GM23338 (cell line): ENCODE measurements at regions not wholly inside any gene's neighbourhood (a gene's known extent, or its start where the extent isn't known, plus 50 kb on each side); places are given as distances from the start of the nearest gene placed in this dataset.

ENCODE experiments used
- ATAC-seq: fragments of 200-7000 bp; cut with Tn5 transposase; 3 replicates; pipeline ENCODE4 v1.9.1; 2020
- DNase-seq: peaks from one replicate; pipeline ENCODE4 v3.0.0-alpha.2; 2015; ENCODE audit warnings: low spot score
- H2AFZ ChIP-seq: fragments of 200-600 bp; sonication (generic); 2 replicates; pipeline ENCODE4 v1.8.0; 2016; ENCODE audit warnings: antibody characterized with exemption, mild to moderate bottlenecking, moderate library complexity
- H3F3A ChIP-seq: fragments of 200-600 bp; sonication (generic); replicated peaks from 2 replicates; pipeline ENCODE4 v1.8.0; 2017; ENCODE audit warnings: antibody characterized with exemption, mixed run types, low read depth
- H3K27ac ChIP-seq: fragments of 200-600 bp; sonication (generic); 2 replicates; pipeline ENCODE4 v1.6.1; 2016; ENCODE audit warnings: low read depth
- H3K27me3 ChIP-seq: fragments of 200-600 bp; sonication (generic); 2 replicates; pipeline ENCODE4 v1.8.0; 2016; ENCODE audit warnings: mild to moderate bottlenecking, mixed run types, moderate library complexity; ENCODE audit not compliant: insufficient read depth
- H3K36me3 ChIP-seq: fragments of 200-600 bp; sonication (generic); 2 replicates; pipeline ENCODE4 v1.8.0; 2016; ENCODE audit warnings: mild to moderate bottlenecking; ENCODE audit not compliant: insufficient read depth
- H3K4me1 ChIP-seq: fragments of 200-600 bp; sonication (generic); 2 replicates; pipeline ENCODE4 v1.8.0; 2016; ENCODE audit warnings: mild to moderate bottlenecking, moderate library complexity; ENCODE audit not compliant: insufficient read depth
- H3K4me2 ChIP-seq: fragments of 200-600 bp; sonication (generic); 2 replicates; pipeline ENCODE4 v1.7.1; 2017; ENCODE audit warnings: mixed run types
- H3K4me3 ChIP-seq: fragments of 200-600 bp; sonication (generic); 2 replicates; pipeline ENCODE4 v1.6.1; 2016; ENCODE audit warnings: mixed run types
- H3K79me2 ChIP-seq: fragments of 200-600 bp; sonication (generic); replicated peaks from 2 replicates; pipeline ENCODE4 v1.8.0; 2017; ENCODE audit warnings: mild to moderate bottlenecking; ENCODE audit not compliant: insufficient read depth
- H3K9me2 ChIP-seq: fragments of 200-600 bp; sonication (generic); 2 replicates; pipeline ENCODE4 v1.8.0; 2017; ENCODE audit not compliant: insufficient read depth
- H4K20me1 ChIP-seq: fragments of 200-600 bp; sonication (generic); replicated peaks from 2 replicates; pipeline ENCODE4 v1.8.0; 2017; ENCODE audit warnings: mild to moderate bottlenecking; ENCODE audit not compliant: insufficient read depth
- H3K27ac Mint-ChIP-seq: 2 replicates; pipeline ENCODE4 v1.8.0; 2020; ENCODE audit warnings: inconsistent platforms, mild to moderate bottlenecking, moderate library complexity, mixed read lengths
- H3K27me3 Mint-ChIP-seq: 3 replicates; pipeline ENCODE4 v1.8.0; 2022; ENCODE audit warnings: low read depth, mild to moderate bottlenecking, moderate library complexity, mixed read lengths, inconsistent platforms; ENCODE audit not compliant: insufficient read depth, poor library complexity
- H3K36me3 Mint-ChIP-seq: 3 replicates; pipeline ENCODE4 v1.8.0; 2021; ENCODE audit warnings: low read depth, mild to moderate bottlenecking, inconsistent platforms, moderate library complexity, mixed read lengths
- H3K4me1 Mint-ChIP-seq: 3 replicates; pipeline ENCODE4 v1.8.0; 2020; ENCODE audit warnings: mild to moderate bottlenecking, inconsistent platforms, mixed read lengths
- H3K4me3 Mint-ChIP-seq: 3 replicates; pipeline ENCODE4 v1.8.0; 2021; ENCODE audit warnings: moderate library complexity, mild to moderate bottlenecking, inconsistent platforms, mixed read lengths
- H3K9me3 Mint-ChIP-seq: 3 replicates; pipeline ENCODE4 v1.8.0; 2020; ENCODE audit warnings: moderate library complexity, mild to moderate bottlenecking, inconsistent platforms, mixed read lengths
- CREB1 ChIP-seq: fragments of 250-450 bp; sonication (Bioruptor Pico); IDR thresholded peaks from 2 replicates; pipeline ENCODE4 v1.5.0; 2020; ENCODE audit warnings: low read depth, mild to moderate bottlenecking, moderate library complexity
- EZH2 ChIP-seq: fragments of 200-600 bp; sonication (generic); IDR thresholded peaks from one replicate; pipeline ENCODE4 v1.8.0; 2017; ENCODE audit warnings: antibody characterized with exemption, mild to moderate bottlenecking, low read depth; ENCODE audit not compliant: unreplicated experiment
- EZH2phosphoT487 ChIP-seq: fragments of 200-600 bp; sonication (generic); IDR thresholded peaks from one replicate; pipeline ENCODE4 v1.8.1; 2018; ENCODE audit warnings: antibody characterized with exemption; ENCODE audit not compliant: unreplicated experiment
- NANOG ChIP-seq: IDR thresholded peaks from 2 replicates; pipeline ENCODE4 v1.6.1; 2016; ENCODE audit warnings: antibody characterized with exemption, borderline replicate concordance
- POLR2AphosphoS5 ChIP-seq: IDR thresholded peaks from 2 replicates; pipeline ENCODE4 v1.6.1; 2016; ENCODE audit warnings: antibody characterized with exemption, low read depth
- ZNF114 ChIP-seq: fragments of 250-450 bp; sonication (Bioruptor Pico); IDR thresholded peaks from 2 replicates; pipeline ENCODE4 v1.5.0; 2020; ENCODE audit warnings: mild to moderate bottlenecking, moderate library complexity
- ZNF331 ChIP-seq: fragments of 250-450 bp; sonication (Bioruptor Pico); IDR thresholded peaks from 2 replicates; pipeline ENCODE4 v1.5.0; 2020; ENCODE audit warnings: low read depth, mild to moderate bottlenecking, moderate library complexity
- TF ChIP-seq, protein P1 (sequence below): fragments of 250-450 bp; sonication (Bioruptor Pico); IDR thresholded peaks from 2 replicates; pipeline ENCODE4 v1.5.0; 2020; ENCODE audit warnings: mild to moderate bottlenecking, moderate library complexity
- TF ChIP-seq, protein P2 (sequence below), 2 experiments: fragments of 200-600 bp in 1 of 2; sonication (generic) in 1 of 2; conservative IDR thresholded peaks; 2 replicates each; pipeline versions ENCODE4 v1.5.1 to v1.6.1; 2016 to 2017; ENCODE audit warnings: antibody characterized with exemption in 2 of 2, low read depth in 2 of 2, mild to moderate bottlenecking in 2 of 2, moderate library complexity in 1 of 2
- TF ChIP-seq, protein P3 (sequence below): IDR thresholded peaks from one replicate; pipeline ENCODE4 v1.6.1; 2018; ENCODE audit warnings: antibody characterized with exemption; ENCODE audit not compliant: unreplicated experiment

DNA sequence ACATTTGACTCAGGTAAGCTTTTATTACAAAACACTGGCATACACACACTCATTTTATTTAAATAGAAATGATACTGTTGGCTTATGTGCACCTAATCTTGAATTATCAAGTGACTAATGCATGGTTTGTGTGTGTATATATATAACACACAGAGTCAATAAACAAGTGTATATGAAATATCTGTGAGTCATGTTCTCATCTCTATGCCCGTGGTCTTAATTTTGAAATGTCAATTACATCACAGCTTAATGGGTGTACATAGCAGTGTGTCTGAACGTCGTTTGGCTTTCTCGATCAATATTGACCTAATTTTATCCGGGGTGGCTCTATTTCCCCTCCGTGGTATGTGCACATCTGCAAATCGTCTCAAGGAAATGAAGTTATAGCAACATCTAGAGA, 104.0 kb upstream of the ZFP64 start (continued):
- TF ChIP-seq, protein P1, sequence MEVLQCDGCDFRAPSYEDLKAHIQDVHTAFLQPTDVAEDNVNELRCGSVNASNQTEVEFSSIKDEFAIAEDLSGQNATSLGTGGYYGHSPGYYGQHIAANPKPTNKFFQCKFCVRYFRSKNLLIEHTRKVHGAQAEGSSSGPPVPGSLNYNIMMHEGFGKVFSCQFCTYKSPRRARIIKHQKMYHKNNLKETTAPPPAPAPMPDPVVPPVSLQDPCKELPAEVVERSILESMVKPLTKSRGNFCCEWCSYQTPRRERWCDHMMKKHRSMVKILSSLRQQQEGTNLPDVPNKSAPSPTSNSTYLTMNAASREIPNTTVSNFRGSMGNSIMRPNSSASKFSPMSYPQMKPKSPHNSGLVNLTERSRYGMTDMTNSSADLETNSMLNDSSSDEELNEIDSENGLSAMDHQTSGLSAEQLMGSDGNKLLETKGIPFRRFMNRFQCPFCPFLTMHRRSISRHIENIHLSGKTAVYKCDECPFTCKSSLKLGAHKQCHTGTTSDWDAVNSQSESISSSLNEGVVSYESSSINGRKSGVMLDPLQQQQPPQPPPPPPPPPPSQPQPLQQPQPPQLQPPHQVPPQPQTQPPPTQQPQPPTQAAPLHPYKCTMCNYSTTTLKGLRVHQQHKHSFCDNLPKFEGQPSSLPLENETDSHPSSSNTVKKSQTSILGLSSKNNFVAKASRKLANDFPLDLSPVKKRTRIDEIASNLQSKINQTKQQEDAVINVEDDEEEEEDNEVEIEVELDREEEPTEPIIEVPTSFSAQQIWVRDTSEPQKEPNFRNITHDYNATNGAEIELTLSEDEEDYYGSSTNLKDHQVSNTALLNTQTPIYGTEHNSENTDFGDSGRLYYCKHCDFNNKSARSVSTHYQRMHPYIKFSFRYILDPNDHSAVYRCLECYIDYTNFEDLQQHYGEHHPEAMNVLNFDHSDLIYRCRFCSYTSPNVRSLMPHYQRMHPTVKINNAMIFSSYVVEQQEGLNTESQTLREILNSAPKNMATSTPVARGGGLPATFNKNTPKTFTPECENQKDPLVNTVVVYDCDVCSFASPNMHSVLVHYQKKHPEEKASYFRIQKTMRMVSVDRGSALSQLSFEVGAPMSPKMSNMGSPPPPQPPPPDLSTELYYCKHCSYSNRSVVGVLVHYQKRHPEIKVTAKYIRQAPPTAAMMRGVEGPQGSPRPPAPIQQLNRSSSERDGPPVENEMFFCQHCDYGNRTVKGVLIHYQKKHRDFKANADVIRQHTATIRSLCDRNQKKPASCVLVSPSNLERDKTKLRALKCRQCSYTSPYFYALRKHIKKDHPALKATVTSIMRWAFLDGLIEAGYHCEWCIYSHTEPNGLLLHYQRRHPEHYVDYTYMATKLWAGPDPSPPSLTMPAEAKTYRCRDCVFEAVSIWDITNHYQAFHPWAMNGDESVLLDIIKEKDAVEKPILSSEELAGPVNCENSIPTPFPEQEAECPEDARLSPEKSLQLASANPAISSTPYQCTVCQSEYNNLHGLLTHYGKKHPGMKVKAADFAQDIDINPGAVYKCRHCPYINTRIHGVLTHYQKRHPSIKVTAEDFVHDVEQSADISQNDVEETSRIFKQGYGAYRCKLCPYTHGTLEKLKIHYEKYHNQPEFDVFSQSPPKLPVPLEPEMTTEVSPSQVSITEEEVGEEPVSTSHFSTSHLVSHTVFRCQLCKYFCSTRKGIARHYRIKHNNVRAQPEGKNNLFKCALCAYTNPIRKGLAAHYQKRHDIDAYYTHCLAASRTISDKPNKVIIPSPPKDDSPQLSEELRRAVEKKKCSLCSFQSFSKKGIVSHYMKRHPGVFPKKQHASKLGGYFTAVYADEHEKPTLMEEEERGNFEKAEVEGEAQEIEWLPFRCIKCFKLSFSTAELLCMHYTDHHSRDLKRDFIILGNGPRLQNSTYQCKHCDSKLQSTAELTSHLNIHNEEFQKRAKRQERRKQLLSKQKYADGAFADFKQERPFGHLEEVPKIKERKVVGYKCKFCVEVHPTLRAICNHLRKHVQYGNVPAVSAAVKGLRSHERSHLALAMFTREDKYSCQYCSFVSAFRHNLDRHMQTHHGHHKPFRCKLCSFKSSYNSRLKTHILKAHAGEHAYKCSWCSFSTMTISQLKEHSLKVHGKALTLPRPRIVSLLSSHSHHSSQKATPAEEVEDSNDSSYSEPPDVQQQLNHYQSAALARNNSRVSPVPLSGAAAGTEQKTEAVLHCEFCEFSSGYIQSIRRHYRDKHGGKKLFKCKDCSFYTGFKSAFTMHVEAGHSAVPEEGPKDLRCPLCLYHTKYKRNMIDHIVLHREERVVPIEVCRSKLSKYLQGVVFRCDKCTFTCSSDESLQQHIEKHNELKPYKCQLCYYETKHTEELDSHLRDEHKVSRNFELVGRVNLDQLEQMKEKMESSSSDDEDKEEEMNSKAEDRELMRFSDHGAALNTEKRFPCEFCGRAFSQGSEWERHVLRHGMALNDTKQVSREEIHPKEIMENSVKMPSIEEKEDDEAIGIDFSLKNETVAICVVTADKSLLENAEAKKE (CRISPR knock-in tag), result no peak
- no peak for TF ChIP-seq EZH2phosphoT487
- TF ChIP-seq, protein P2, sequence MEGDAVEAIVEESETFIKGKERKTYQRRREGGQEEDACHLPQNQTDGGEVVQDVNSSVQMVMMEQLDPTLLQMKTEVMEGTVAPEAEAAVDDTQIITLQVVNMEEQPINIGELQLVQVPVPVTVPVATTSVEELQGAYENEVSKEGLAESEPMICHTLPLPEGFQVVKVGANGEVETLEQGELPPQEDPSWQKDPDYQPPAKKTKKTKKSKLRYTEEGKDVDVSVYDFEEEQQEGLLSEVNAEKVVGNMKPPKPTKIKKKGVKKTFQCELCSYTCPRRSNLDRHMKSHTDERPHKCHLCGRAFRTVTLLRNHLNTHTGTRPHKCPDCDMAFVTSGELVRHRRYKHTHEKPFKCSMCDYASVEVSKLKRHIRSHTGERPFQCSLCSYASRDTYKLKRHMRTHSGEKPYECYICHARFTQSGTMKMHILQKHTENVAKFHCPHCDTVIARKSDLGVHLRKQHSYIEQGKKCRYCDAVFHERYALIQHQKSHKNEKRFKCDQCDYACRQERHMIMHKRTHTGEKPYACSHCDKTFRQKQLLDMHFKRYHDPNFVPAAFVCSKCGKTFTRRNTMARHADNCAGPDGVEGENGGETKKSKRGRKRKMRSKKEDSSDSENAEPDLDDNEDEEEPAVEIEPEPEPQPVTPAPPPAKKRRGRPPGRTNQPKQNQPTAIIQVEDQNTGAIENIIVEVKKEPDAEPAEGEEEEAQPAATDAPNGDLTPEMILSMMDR (conservative IDR thresholded peaks at IDR 0.05; ENCODE audit: low read depth in 2 of 2), result no peak
- no peak for TF ChIP-seq NANOG
- no peak for TF ChIP-seq ZNF114 (CRISPR knock-in tag)

DNA sequence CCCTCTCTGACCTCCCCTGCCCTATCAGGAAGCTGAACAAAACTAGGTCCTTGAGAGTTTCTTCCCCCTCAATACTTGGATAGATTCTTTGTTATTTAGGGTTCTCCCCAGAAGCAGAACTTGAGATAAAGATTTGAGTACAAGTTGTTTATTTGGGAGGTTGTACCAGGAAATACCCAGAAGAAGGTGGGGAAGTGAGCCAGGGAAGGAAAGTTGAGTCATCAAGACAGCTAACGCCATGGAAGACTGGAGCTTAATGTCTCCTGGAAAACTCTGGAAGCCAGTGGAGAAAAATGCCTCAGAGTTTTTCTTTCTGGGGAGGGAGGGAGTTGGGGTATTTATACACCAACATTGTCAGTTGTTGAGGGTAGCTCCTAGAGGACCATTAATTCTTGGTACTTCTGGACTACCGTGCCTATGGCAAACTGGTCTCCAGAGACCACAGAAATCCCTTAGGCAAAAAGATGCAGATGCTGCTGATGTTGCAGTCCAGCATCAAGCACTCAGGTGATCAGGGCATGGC, 102.6 kb upstream of the ZFP64 start:
- no peaks in the 10 kb centered on the region for H3K79me2 ChIP-seq
- H3K27me3 ChIP-seq, result no peaks in the 10 kb centered on the region
- H2AFZ ChIP-seq, result no peak overlapping the region
- H4K20me1 ChIP-seq, result no peaks in the 10 kb centered on the region
- no peaks in the 10 kb centered on the region for H3K9me2 ChIP-seq
- H3K27ac ChIP-seq, result no peak overlapping the region
- Mint-ChIP-seq H3K27me3 (no peaks in the 10 kb centered on the region), H3K4me3 (no peak overlapping the region), H3K27ac (no peak overlapping the region), H3K9me3 (no peaks in the 10 kb centered on the region; the same call in 2 of the 3 replicates), H3K4me1 (peaks cover 7% of the 10 kb centered on the region; the same call in 2 of the 3 replicates), H3K36me3 (no peaks in the 10 kb centered on the region)
- ATAC-seq (no peak), DNase-seq (no peak)
- no peaks in the 10 kb centered on the region for H3K36me3 ChIP-seq
- H3K4me3 ChIP-seq, result no peak overlapping the region
- H3F3A ChIP-seq, result no peaks in the 10 kb centered on the region
- no peaks in the 10 kb centered on the region for H3K4me1 ChIP-seq
- no peak overlapping the region for H3K4me2 ChIP-seq
- TF ChIP-seq, protein P2 (conservative IDR thresholded peaks at IDR 0.05; ENCODE audit: low read depth in 2 of 2), result no peak
- TF ChIP-seq CREB1 (CRISPR knock-in tag) (no peak), POLR2AphosphoS5 (no peak), ZNF331 (CRISPR knock-in tag) (no peak), EZH2 (no peak)
- TF ChIP-seq, protein P3, sequence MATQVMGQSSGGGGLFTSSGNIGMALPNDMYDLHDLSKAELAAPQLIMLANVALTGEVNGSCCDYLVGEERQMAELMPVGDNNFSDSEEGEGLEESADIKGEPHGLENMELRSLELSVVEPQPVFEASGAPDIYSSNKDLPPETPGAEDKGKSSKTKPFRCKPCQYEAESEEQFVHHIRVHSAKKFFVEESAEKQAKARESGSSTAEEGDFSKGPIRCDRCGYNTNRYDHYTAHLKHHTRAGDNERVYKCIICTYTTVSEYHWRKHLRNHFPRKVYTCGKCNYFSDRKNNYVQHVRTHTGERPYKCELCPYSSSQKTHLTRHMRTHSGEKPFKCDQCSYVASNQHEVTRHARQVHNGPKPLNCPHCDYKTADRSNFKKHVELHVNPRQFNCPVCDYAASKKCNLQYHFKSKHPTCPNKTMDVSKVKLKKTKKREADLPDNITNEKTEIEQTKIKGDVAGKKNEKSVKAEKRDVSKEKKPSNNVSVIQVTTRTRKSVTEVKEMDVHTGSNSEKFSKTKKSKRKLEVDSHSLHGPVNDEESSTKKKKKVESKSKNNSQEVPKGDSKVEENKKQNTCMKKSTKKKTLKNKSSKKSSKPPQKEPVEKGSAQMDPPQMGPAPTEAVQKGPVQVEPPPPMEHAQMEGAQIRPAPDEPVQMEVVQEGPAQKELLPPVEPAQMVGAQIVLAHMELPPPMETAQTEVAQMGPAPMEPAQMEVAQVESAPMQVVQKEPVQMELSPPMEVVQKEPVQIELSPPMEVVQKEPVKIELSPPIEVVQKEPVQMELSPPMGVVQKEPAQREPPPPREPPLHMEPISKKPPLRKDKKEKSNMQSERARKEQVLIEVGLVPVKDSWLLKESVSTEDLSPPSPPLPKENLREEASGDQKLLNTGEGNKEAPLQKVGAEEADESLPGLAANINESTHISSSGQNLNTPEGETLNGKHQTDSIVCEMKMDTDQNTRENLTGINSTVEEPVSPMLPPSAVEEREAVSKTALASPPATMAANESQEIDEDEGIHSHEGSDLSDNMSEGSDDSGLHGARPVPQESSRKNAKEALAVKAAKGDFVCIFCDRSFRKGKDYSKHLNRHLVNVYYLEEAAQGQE, result no peak
